ENCODE measurements at regions not wholly inside any gene's neighbourhood (a gene's known extent, or its start where the extent isn't known, plus 50 kb on each side); places are given as distances from the start of the nearest gene placed in this dataset.

GRCh38 chr14:80446356-80446755, 235.1 kb upstream of the DIO2 start:
- intact Hi-C loops (cut with micrococcal nuclease; ENCODE audit: unreplicated experiment) = no loop called here
- ChIA-PET CTCF (no interaction called here), POLR2A (ENCODE audit: low non-redundant PET) (no interaction called here)
- no peaks in the 10 kb centered on the region for H3K4me1 ChIP-seq (ENCODE audit: insufficient read depth, low read length, poor library complexity, severe bottlenecking)
- no peaks in the 10 kb centered on the region for H3K27me3 ChIP-seq (replicated peaks; ENCODE audit: insufficient read depth, low read depth, low read length, poor library complexity)
- H3K4me3 ChIP-seq (ENCODE audit: low read depth, low read length, poor library complexity, severe bottlenecking) = no peak overlapping the region
- no peaks in the 10 kb centered on the region for H3K36me3 ChIP-seq (ENCODE audit: insufficient read depth, low read length, poor library complexity, severe bottlenecking)
- BruUV-seq (replicated peaks) = no TSS peak
- DNase-seq (ENCODE audit: low spot score) = no peak
- H3K27ac ChIP-seq (ENCODE audit: low read depth, low read length, poor library complexity, severe bottlenecking) = no peak overlapping the region
- no peaks in the 10 kb centered on the region for H3K9me3 ChIP-seq (ENCODE audit: low read depth, low read length, poor library complexity, severe bottlenecking)
- TF ChIP-seq EZH2 (IDR thresholded peaks at IDR 0.05; ENCODE audit: borderline replicate concordance, low read depth, low read length, poor library complexity, severe bottlenecking) (no peak), CTCF (conservative IDR thresholded peaks at IDR 0.05; ENCODE audit: low read depth, low read length) (no peak)

- no TSS peak for BruUV-seq (replicated peaks)
- no peaks in the 10 kb centered on the region for H3K4me1 ChIP-seq (ENCODE audit: insufficient read depth, low read length, poor library complexity, severe bottlenecking)
- CTCF ChIA-PET = no interaction called here
- intact Hi-C loops (cut with micrococcal nuclease; ENCODE audit: unreplicated experiment) = no loop called here
- no peaks in the 10 kb centered on the region for H3K9me3 ChIP-seq (ENCODE audit: low read depth, low read length, poor library complexity, severe bottlenecking)
- POLR2A ChIA-PET (ENCODE audit: low non-redundant PET) = no interaction called here
- no peak for DNase-seq (ENCODE audit: low spot score)
- H3K4me3 ChIP-seq (ENCODE audit: low read depth, low read length, poor library complexity, severe bottlenecking) = no peak overlapping the region
- TF ChIP-seq CTCF (conservative IDR thresholded peaks at IDR 0.05; ENCODE audit: low read depth, low read length) = no peak
- TF ChIP-seq EZH2 (IDR thresholded peaks at IDR 0.05; ENCODE audit: borderline replicate concordance, low read depth, low read length, poor library complexity, severe bottlenecking) = no peak
- H3K36me3 ChIP-seq (ENCODE audit: insufficient read depth, low read length, poor library complexity, severe bottlenecking) = no peaks in the 10 kb centered on the region
- H3K27ac ChIP-seq (ENCODE audit: low read depth, low read length, poor library complexity, severe bottlenecking) = no peak overlapping the region
- no peaks in the 10 kb centered on the region for H3K27me3 ChIP-seq (replicated peaks; ENCODE audit: insufficient read depth, low read depth, low read length, poor library complexity)
Measured at GRCh38 chr14:80445605-80446004, 234.3 kb upstream of the DIO2 start.

GRCh38 chr14:80434574-80435321, 223.4 kb upstream of the DIO2 start:
- no peaks in the 10 kb centered on the region for H3K27me3 ChIP-seq (replicated peaks; ENCODE audit: insufficient read depth, low read depth, low read length, poor library complexity)
- TF ChIP-seq CTCF (conservative IDR thresholded peaks at IDR 0.05; ENCODE audit: low read depth, low read length) = no peak
- no peak for TF ChIP-seq EZH2 (IDR thresholded peaks at IDR 0.05; ENCODE audit: borderline replicate concordance, low read depth, low read length, poor library complexity, severe bottlenecking)
- no peak for DNase-seq (ENCODE audit: low spot score)
- ChIA-PET POLR2A (ENCODE audit: low non-redundant PET) (no interaction called here), CTCF (no interaction called here)
- intact Hi-C loops (cut with micrococcal nuclease; ENCODE audit: unreplicated experiment) = no loop called here
- H3K9me3 ChIP-seq (ENCODE audit: low read depth, low read length, poor library complexity, severe bottlenecking) = no peaks in the 10 kb centered on the region
- H3K4me1 ChIP-seq (ENCODE audit: insufficient read depth, low read length, poor library complexity, severe bottlenecking) = no peaks in the 10 kb centered on the region
- H3K4me3 ChIP-seq (ENCODE audit: low read depth, low read length, poor library complexity, severe bottlenecking) = no peak overlapping the region
- no TSS peak for BruUV-seq (replicated peaks)
- H3K36me3 ChIP-seq (ENCODE audit: insufficient read depth, low read length, poor library complexity, severe bottlenecking) = no peaks in the 10 kb centered on the region
- no peak overlapping the region for H3K27ac ChIP-seq (ENCODE audit: low read depth, low read length, poor library complexity, severe bottlenecking)
